Epithelial cell of proximal tubule (primary cell): ENCODE measurements at regions not wholly inside any gene's neighbourhood (a gene's known extent, or its start where the extent isn't known, plus 50 kb on each side); places are given as distances from the start of the nearest gene placed in this dataset.

ENCODE experiments used
- DNase-seq: peaks from one replicate; pipeline ENCODE4 v3.0.0-alpha.2; 2011; ENCODE audit warnings: low read depth
- H3K4me3 ChIP-seq: 2 replicates; pipeline ENCODE4 v1.5.1; 2011; ENCODE audit warnings: low read depth, mild to moderate bottlenecking, low read length
- CTCF ChIP-seq: conservative IDR thresholded peaks from 2 replicates; pipeline ENCODE4 v1.5.1; 2012; ENCODE audit warnings: low read depth, mild to moderate bottlenecking, low read length

GRCh38 chrX:7514871-7515599, 327.9 kb upstream of the VCX start:
- DNase-seq, result peak; percentile 48
- no peak for TF ChIP-seq CTCF
- no peak overlapping the region for H3K4me3 ChIP-seq

- TF ChIP-seq CTCF, result no peak
- no peak for DNase-seq
- no peak overlapping the region for H3K4me3 ChIP-seq
Measured at GRCh38 chrX:7512845-7513244, 330.1 kb upstream of the VCX start.

- no peak for DNase-seq
- H3K4me3 ChIP-seq, result no peak overlapping the region
- TF ChIP-seq CTCF, result no peak
Measured at GRCh38 chrX:7503251-7503650, 339.7 kb upstream of the VCX start.

- no peak for TF ChIP-seq CTCF
- no peak for DNase-seq
- no peak overlapping the region for H3K4me3 ChIP-seq
Measured at GRCh38 chrX:7500386-7500785, 342.6 kb upstream of the VCX start.

GRCh38 chrX:7486505-7486904, 338.6 kb upstream of the PUDP start:
- no peak for DNase-seq
- no peak overlapping the region for H3K4me3 ChIP-seq
- TF ChIP-seq CTCF, result no peak

GRCh38 chrX:7485061-7485460, 337.1 kb upstream of the PUDP start:
- H3K4me3 ChIP-seq, result no peak overlapping the region
- DNase-seq, result no peak
- no peak for TF ChIP-seq CTCF

GRCh38 chrX:7480721-7481120, 332.8 kb upstream of the PUDP start:
- TF ChIP-seq CTCF, result no peak
- DNase-seq, result no peak

More at GRCh38 chrX:7480721-7481120, 332.8 kb upstream of the PUDP start:
- H3K4me3 ChIP-seq, result no peak overlapping the region
